ENCODE measurements at regions not wholly inside any gene's neighbourhood (a gene's known extent, or its start where the extent isn't known, plus 50 kb on each side); places are given as distances from the start of the nearest gene placed in this dataset.
A peak's percentile ranks its signal among the peaks of the same experiment; 100 is the strongest.

- TF ChIP-seq BHLHE40 (IDR thresholded peaks at IDR 0.05; ENCODE audit: low read depth, low read length) (no peak), RAD21 (IDR thresholded peaks at IDR 0.05; ENCODE audit: low read length) (no peak), MAFK (IDR thresholded peaks at IDR 0.05; ENCODE audit: low read depth, low read length) (0 out of 2 replicates have a peak, but pooled peaks have one; percentile 32), SMC3 (IDR thresholded peaks at IDR 0.05; ENCODE audit: low read depth, low read length) (no peak), MXI1 (IDR thresholded peaks at IDR 0.05; ENCODE audit: borderline replicate concordance, low read depth, low read length) (no peak)
Observed at GRCh38 chr5:51606921-51607320, 223.7 kb downstream of the ISL1 start.

More at GRCh38 chr5:51606921-51607320, 223.7 kb downstream of the ISL1 start:
- Histone ChIP-seq H2BK15ac (ENCODE audit: low read depth, low read length) (no peak overlapping the region), H3K18ac (ENCODE audit: low read depth, low read length) (no peak overlapping the region), H3K9me1 (ENCODE audit: insufficient read depth, low read length) (no peaks in the 10 kb centered on the region), H3K4ac (ENCODE audit: low read depth, low read length) (no peak overlapping the region), H3K27ac (ENCODE audit: insufficient read depth, low read length) (no peak overlapping the region), H4K91ac (ENCODE audit: insufficient read depth, low read depth, low read length) (no peak overlapping the region), H3K23ac (ENCODE audit: low read depth, low read length) (no peak overlapping the region), H3K79me1 (ENCODE audit: low read depth in 1 of 2, low read length in 2 of 2) (no peaks in the 10 kb centered on the region), H2AK5ac (ENCODE audit: low read depth, low read length) (no peak overlapping the region), H2AFZ (replicated peaks; ENCODE audit: low read length, poor library complexity) (no peak overlapping the region), H3K4me1 (ENCODE audit: control insufficient read depth, insufficient read depth, low read length) (no peaks in the 10 kb centered on the region), H2BK5ac (ENCODE audit: low read depth, low read length, poor library complexity, severe bottlenecking) (no peak overlapping the region), H3K14ac (replicated peaks; ENCODE audit: low read depth, low read length) (no peak overlapping the region), H2BK120ac (ENCODE audit: low read depth, low read length) (no peak overlapping the region), H3K4me2 (ENCODE audit: low read depth, low read length) (no peak overlapping the region), H3K9ac (ENCODE audit: low read depth, low read length) (no peak overlapping the region), H3K9me3 (ENCODE audit: control insufficient read depth, insufficient read depth, low read length) (no peaks in the 10 kb centered on the region), H3K4me3 (ENCODE audit: insufficient read depth, low read depth, low read length) (no peak overlapping the region), H2AK9ac (replicated peaks; ENCODE audit: low read depth, low read length, poor library complexity) (no peak overlapping the region), H4K8ac (ENCODE audit: low read depth in 2 of 2, low read length in 2 of 2) (no peak overlapping the region), H4K5ac (ENCODE audit: low read depth, low read length) (no peak overlapping the region), H3K56ac (ENCODE audit: extremely low read depth, insufficient read depth, low read length) (no peak overlapping the region), H2BK20ac (ENCODE audit: low read depth, low read length) (no peak overlapping the region), H4K20me1 (ENCODE audit: insufficient read depth, low read length) (no peaks in the 10 kb centered on the region), H3K27me3 (ENCODE audit: control insufficient read depth, insufficient read depth, low read length) (no peaks in the 10 kb centered on the region), H3K36me3 (ENCODE audit: control insufficient read depth, insufficient read depth, low read length) (no peaks in the 10 kb centered on the region)
- intact Hi-C loops (cut with micrococcal nuclease): no loop called here
- DNase-seq (no peak), ATAC-seq (ENCODE audit: low read depth) (no peak)
- BruUV-seq (replicated peaks): no TSS peak
- CTCF ChIA-PET: interaction anchor here (0.6 kb wide), 1 partner anchor 1138 kb away, joined by 4 read pairs; no protein-coding TSS in a partner anchor
- dilution Hi-C loops (cut with HindIII; ENCODE audit: low sequenced_read_pairs, unreplicated experiment): no loop called here
- WGBS, 2 experiments (ENCODE audit: extremely low coverage in 2 of 2, insufficient read length in 1 of 2): no CpG with 5 or more reads among the region's 5 CpGs
- POLR2A ChIA-PET (ENCODE audit: unreplicated experiment): no interaction called here
- in situ Hi-C loops (cut with MboI; ENCODE audit: low sequenced_read_pairs): no loop called here
